ENCODE measurements at regions not wholly inside any gene's neighbourhood (a gene's known extent, or its start where the extent isn't known, plus 50 kb on each side); places are given as distances from the start of the nearest gene placed in this dataset.

DNA sequence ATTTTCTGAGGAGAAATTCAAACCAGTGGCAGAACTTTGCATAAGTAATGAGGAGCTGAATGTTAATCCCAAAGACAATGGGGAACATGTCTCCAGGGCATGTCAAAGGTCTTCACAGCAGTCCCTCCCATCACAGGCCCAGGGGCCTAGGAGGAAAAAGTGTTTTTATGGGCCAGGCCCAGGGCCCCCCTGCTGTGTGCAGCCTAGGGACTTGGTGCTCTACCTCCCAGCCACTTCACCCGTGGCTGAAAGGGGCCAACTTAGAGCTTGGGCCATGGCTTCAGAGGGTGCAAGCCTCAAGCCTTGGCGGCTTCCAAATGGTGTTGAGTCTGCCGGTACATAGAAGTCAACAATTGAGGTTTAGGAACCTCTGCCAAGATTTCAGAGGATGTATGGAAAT, 854.0 kb downstream of the LRRIQ3 start:
- no peak overlapping the region for H3K4me3 ChIP-seq
- H3K36me3 ChIP-seq (replicated peaks in 1 of 2): no peaks in the 10 kb centered on the region
- H3K27ac ChIP-seq: no peak overlapping the region
- 62 to 92% (median 81%) methylated on average over 1 to 3 of the region's 3 CpGs for WGBS, 4 donors
- no peaks in the 10 kb centered on the region for H3K4me1 ChIP-seq (replicated peaks in 1 of 2)
- DNase-seq: no peak
- no peaks in the 10 kb centered on the region for H3K27me3 ChIP-seq
- intact Hi-C loops (cut with DNase I): no loop called here
- TF ChIP-seq POLR2A (IDR thresholded peaks at IDR 0.05) (no peak), CTCF (IDR thresholded peaks at IDR 0.05) (no peak)
- H3K9me3 ChIP-seq (replicated peaks in 1 of 3): no peaks in the 10 kb centered on the region

GRCh38 chr1:73333847-73334503, 864.0 kb downstream of the LRRIQ3 start:
- intact Hi-C loops (cut with DNase I): no loop called here
- TF ChIP-seq POLR2A (IDR thresholded peaks at IDR 0.05): no peak
- TF ChIP-seq CTCF (IDR thresholded peaks at IDR 0.05): no peak
- WGBS, 4 donors: 50 to 90% (median 54%) methylated on average over 1 of the region's 1 CpG
- DNase-seq: no peak
- Histone ChIP-seq H3K27me3 (no peaks in the 10 kb centered on the region), H3K4me1 (replicated peaks in 1 of 2) (no peaks in the 10 kb centered on the region), H3K9me3 (replicated peaks in 1 of 3) (peaks cover 0 to 11% (median 4%) of the 10 kb centered on the region in 3 donors), H3K4me3 (no peak overlapping the region), H3K27ac (no peak overlapping the region), H3K36me3 (replicated peaks in 1 of 2) (no peaks in the 10 kb centered on the region)

DNA sequence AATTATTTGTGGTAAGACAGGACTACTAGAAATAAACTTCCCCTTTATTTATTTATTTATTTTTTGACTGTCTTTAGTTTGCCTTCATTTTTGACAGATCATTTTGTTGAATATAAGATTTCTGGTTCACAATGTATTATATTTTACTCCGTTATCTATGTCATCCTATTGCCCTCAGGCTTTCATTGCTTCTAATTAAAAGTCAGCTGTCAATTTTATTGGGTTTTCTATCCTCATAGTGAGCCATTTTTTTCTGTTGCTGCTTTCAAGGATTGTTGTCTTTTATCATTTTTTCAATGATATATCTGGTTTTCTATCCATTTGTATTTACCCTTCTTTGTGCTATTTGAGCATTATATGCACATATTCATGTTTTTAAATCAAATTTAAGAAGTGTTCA, 866.2 kb downstream of the LRRIQ3 start:
- TF ChIP-seq POLR2A (IDR thresholded peaks at IDR 0.05) (no peak), CTCF (IDR thresholded peaks at IDR 0.05) (no peak)
- 79 to 89% (median 85%) methylated on average over 1 of the region's 1 CpG for WGBS, 4 donors
- no peaks in the 10 kb centered on the region for H3K27me3 ChIP-seq
- H3K4me1 ChIP-seq (replicated peaks in 1 of 2): no peaks in the 10 kb centered on the region
- H3K9me3 ChIP-seq (replicated peaks in 1 of 3): peaks cover 0 to 11% (median 4%) of the 10 kb centered on the region in 3 donors
- intact Hi-C loops (cut with DNase I): no loop called here
- no peak for DNase-seq
- H3K27ac ChIP-seq: no peak overlapping the region
- no peak overlapping the region for H3K4me3 ChIP-seq
- no peaks in the 10 kb centered on the region for H3K36me3 ChIP-seq (replicated peaks in 1 of 2)

- H3K36me3 ChIP-seq (replicated peaks in 1 of 2): no peaks in the 10 kb centered on the region
- 91 to 94% (median 93%) methylated on average over 1 to 3 of the region's 3 CpGs for WGBS, 4 donors
- H3K27me3 ChIP-seq: no peaks in the 10 kb centered on the region
- peaks cover 0 to 8% (median 0%) of the 10 kb centered on the region in 3 donors for H3K9me3 ChIP-seq (replicated peaks in 1 of 3)
- DNase-seq: no peak
- H3K4me1 ChIP-seq (replicated peaks in 1 of 2): no peaks in the 10 kb centered on the region
- H3K27ac ChIP-seq: no peak overlapping the region
- TF ChIP-seq CTCF (IDR thresholded peaks at IDR 0.05) (no peak), POLR2A (IDR thresholded peaks at IDR 0.05) (no peak)
- intact Hi-C loops (cut with DNase I): no loop called here
- H3K4me3 ChIP-seq: no peak overlapping the region
Observed at GRCh38 chr1:73327998-73328397, 870.0 kb downstream of the LRRIQ3 start.

Measured in adrenal gland (tissue), 9 donors.